C4-2B (cell line): ENCODE measurements at regions not wholly inside any gene's neighbourhood (a gene's known extent, or its start where the extent isn't known, plus 50 kb on each side); places are given as distances from the start of the nearest gene placed in this dataset.

Experiments used
- H3K27ac ChIP-seq: fragments of 450-650 bp; 2 replicates; pipeline ENCODE4 v1.5.1; 2017
- CTCF ChIP-seq: fragments of 450-650 bp; conservative IDR thresholded peaks from 2 replicates; pipeline ENCODE4 v1.5.1; 2017; ENCODE audit warnings: mild to moderate bottlenecking
- ZFX ChIP-seq: fragments of 450-650 bp; IDR thresholded peaks from 2 replicates; pipeline ENCODE4 v1.6.1; 2017

DNA sequence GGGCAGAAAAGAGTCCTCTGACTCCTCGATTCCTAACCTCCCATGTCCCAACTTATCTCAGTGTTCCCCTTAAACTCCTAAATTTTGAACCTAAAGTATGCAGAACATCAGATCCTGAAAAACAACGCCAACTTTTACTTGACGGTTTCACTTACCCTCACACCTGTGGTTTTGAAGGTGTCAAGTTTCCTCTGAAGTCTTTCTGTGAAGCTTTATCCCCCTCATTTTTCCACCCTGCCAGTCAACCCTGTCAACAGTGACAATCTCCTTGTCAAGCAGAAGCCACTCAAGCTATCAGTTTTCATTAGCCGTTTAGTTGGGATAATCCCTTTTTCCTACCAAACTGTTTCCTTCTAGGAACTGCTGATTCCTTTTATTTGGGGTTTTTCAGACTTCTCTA lies 245.4 kb upstream of the PREP start:
- H3K27ac ChIP-seq = no peak overlapping the region
- TF ChIP-seq ZFX (no peak), CTCF (no peak)

DNA sequence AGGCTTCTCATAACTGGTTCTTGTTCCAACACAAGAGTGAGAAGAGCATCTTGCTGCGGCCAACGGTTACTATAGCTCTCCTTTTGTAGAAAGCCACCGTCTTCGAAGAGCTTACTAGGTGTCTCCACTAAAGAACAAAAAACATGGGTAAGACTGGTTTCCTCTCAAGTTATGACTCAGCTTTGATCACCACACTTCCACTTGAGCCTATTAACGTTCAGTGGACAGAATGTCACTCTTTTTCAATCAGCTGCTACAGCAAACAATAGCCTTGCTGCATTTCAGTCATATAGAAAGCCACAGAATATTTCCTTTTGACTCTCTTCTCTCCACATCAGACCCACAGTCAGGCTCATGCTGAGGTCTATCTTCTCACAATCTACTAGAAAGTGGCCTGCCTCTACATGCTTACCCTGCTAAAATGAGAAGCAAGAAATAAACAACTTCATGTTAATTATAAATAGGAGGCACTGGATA lies 243.5 kb upstream of the PREP start:
- TF ChIP-seq ZFX (no peak), CTCF (no peak)
- H3K27ac ChIP-seq = no peak overlapping the region

DNA sequence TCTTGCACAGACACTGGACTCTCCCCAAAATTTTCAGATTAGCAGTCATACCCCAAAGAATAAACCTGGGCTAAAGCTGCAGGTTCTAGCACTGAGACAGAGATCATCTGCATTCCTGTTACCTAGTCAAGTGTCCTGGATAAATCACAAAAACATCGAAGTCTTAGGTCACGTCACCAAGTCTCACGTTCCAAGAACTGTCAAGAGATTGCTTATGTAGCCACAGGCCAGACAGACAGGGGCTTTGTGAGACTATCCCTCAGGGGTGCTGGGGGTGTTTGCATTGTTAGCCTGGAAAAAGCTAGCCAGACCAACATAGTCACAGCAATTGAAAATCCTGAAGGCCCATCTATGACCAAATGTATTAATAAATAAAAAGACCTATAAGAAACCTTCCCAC lies 243.1 kb upstream of the PREP start:
- no peak overlapping the region for H3K27ac ChIP-seq
- no peak for TF ChIP-seq ZFX
- TF ChIP-seq CTCF = no peak

DNA sequence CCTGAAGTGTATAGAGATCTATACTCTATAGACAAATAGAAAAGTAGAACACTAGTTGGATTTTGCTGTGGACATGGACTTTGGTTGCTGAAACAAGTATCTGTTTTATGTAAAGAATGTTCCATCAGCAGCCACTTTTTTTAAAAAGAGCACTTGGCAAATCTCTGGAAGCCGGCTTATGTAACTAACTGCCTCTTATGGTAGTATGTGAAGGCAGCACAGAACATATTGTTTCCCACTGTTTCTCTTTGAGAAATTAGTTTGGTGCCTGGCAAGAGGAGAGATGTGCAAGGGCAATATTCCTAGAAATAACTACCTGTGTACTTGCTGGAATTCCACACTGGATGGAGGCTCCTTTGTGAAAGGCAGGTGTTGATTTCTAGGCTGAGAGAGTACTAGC lies 242.3 kb upstream of the PREP start:
- H3K27ac ChIP-seq = no peak overlapping the region
- TF ChIP-seq CTCF = no peak
- TF ChIP-seq ZFX = no peak

- no peak overlapping the region for H3K27ac ChIP-seq
These were observed 241.8 kb upstream of the PREP start for GRCh38 chr6:105644691-105645090.

GRCh38 chr6:105644073-105644489 lies 241.2 kb upstream of the PREP start:
- no peak for TF ChIP-seq CTCF
- no peak for TF ChIP-seq ZFX
- no peak overlapping the region for H3K27ac ChIP-seq

More at GRCh38 chr6:105644691-105645090, 241.8 kb upstream of the PREP start:
- TF ChIP-seq CTCF = no peak
- no peak for TF ChIP-seq ZFX

GRCh38 chr6:105642708-105643107 lies 239.8 kb upstream of the PREP start:
- no peak overlapping the region for H3K27ac ChIP-seq
- TF ChIP-seq ZFX (no peak), CTCF (no peak)
